Epithelial cell of esophagus (primary cell): ENCODE measurements at regions not wholly inside any gene's neighbourhood (a gene's known extent, or its start where the extent isn't known, plus 50 kb on each side); places are given as distances from the start of the nearest gene placed in this dataset.
"Not testable (repeated sequence)": the region's sequence is repeated elsewhere in the genome, so short reads cannot be mapped to it uniquely, and the experiment has no call there.

ENCODE experiments used
- DNase-seq: peaks from one replicate; pipeline ENCODE4 v3.0.0; 2010; ENCODE audit warnings: low read depth
- H3K4me3 ChIP-seq: 2 replicates; pipeline ENCODE4 v1.5.1; 2011; ENCODE audit warnings: mild to moderate bottlenecking, low read length, control low read depth
- CTCF ChIP-seq: IDR thresholded peaks from 2 replicates; pipeline ENCODE4 v1.5.1; 2011; ENCODE audit warnings: low read depth, mild to moderate bottlenecking, low read length, control low read depth, inconsistent platforms; ENCODE audit not compliant: insufficient read depth; ENCODE audit errors: missing control alignments

- TF ChIP-seq CTCF = no peak
- no peak overlapping the region for H3K4me3 ChIP-seq
- DNase-seq = no peak
Measured at GRCh38 chr22:23496445-23496833, 83.7 kb downstream of the IGLL1 start.

- no peak for TF ChIP-seq CTCF
- no peak for DNase-seq
- H3K4me3 ChIP-seq = no peak overlapping the region
Measured at GRCh38 chr22:23495614-23496444, 84.3 kb downstream of the IGLL1 start.

GRCh38 chr22:23494930-23495266 lies 85.2 kb downstream of the IGLL1 start:
- no peak overlapping the region for H3K4me3 ChIP-seq
- no peak for TF ChIP-seq CTCF
- no peak for DNase-seq

- DNase-seq = no peak
- H3K4me3 ChIP-seq = no peak overlapping the region
- TF ChIP-seq CTCF = no peak
Measured at GRCh38 chr22:23485490-23485889, 94.6 kb downstream of the IGLL1 start.

GRCh38 chr22:23484651-23485050 lies 95.4 kb downstream of the IGLL1 start:
- no peak for DNase-seq
- TF ChIP-seq CTCF = no peak
- no peak overlapping the region for H3K4me3 ChIP-seq

GRCh38 chr22:23481369-23481768 lies 98.7 kb downstream of the IGLL1 start:
- no peak overlapping the region for H3K4me3 ChIP-seq
- no peak for TF ChIP-seq CTCF
- DNase-seq = no peak

- no peak for DNase-seq
Measured at GRCh38 chr22:23478175-23478574, 101.9 kb downstream of the IGLL1 start.

GRCh38 chr22:23474531-23474930 lies 105.6 kb downstream of the IGLL1 start:
- not testable (repeated sequence) for H3K4me3 ChIP-seq, DNase-seq

More at GRCh38 chr22:23478175-23478574, 101.9 kb downstream of the IGLL1 start:
- TF ChIP-seq CTCF = no peak
- no peak overlapping the region for H3K4me3 ChIP-seq
